GM23338 (cell line): ENCODE measurements at regions not wholly inside any gene's neighbourhood (a gene's known extent, or its start where the extent isn't known, plus 50 kb on each side); places are given as distances from the start of the nearest gene placed in this dataset.

Experiments used
- ATAC-seq: fragments of 200-7000 bp; cut with Tn5 transposase; 3 replicates; pipeline ENCODE4 v1.9.1; 2020
- DNase-seq: peaks from one replicate; pipeline ENCODE4 v3.0.0-alpha.2; 2015; ENCODE audit warnings: low spot score
- H2AFZ ChIP-seq: fragments of 200-600 bp; sonication (generic); 2 replicates; pipeline ENCODE4 v1.8.0; 2016; ENCODE audit warnings: antibody characterized with exemption, mild to moderate bottlenecking, moderate library complexity
- H3F3A ChIP-seq: fragments of 200-600 bp; sonication (generic); replicated peaks from 2 replicates; pipeline ENCODE4 v1.8.0; 2017; ENCODE audit warnings: antibody characterized with exemption, mixed run types, low read depth
- H3K27ac ChIP-seq: fragments of 200-600 bp; sonication (generic); 2 replicates; pipeline ENCODE4 v1.6.1; 2016; ENCODE audit warnings: low read depth
- H3K27me3 ChIP-seq: fragments of 200-600 bp; sonication (generic); 2 replicates; pipeline ENCODE4 v1.8.0; 2016; ENCODE audit warnings: mild to moderate bottlenecking, mixed run types, moderate library complexity; ENCODE audit not compliant: insufficient read depth
- H3K36me3 ChIP-seq: fragments of 200-600 bp; sonication (generic); 2 replicates; pipeline ENCODE4 v1.8.0; 2016; ENCODE audit warnings: mild to moderate bottlenecking; ENCODE audit not compliant: insufficient read depth
- H3K4me1 ChIP-seq: fragments of 200-600 bp; sonication (generic); 2 replicates; pipeline ENCODE4 v1.8.0; 2016; ENCODE audit warnings: mild to moderate bottlenecking, moderate library complexity; ENCODE audit not compliant: insufficient read depth
- H3K4me2 ChIP-seq: fragments of 200-600 bp; sonication (generic); 2 replicates; pipeline ENCODE4 v1.7.1; 2017; ENCODE audit warnings: mixed run types
- H3K4me3 ChIP-seq: fragments of 200-600 bp; sonication (generic); 2 replicates; pipeline ENCODE4 v1.6.1; 2016; ENCODE audit warnings: mixed run types
- H3K79me2 ChIP-seq: fragments of 200-600 bp; sonication (generic); replicated peaks from 2 replicates; pipeline ENCODE4 v1.8.0; 2017; ENCODE audit warnings: mild to moderate bottlenecking; ENCODE audit not compliant: insufficient read depth
- H3K9me2 ChIP-seq: fragments of 200-600 bp; sonication (generic); 2 replicates; pipeline ENCODE4 v1.8.0; 2017; ENCODE audit not compliant: insufficient read depth
- H4K20me1 ChIP-seq: fragments of 200-600 bp; sonication (generic); replicated peaks from 2 replicates; pipeline ENCODE4 v1.8.0; 2017; ENCODE audit warnings: mild to moderate bottlenecking; ENCODE audit not compliant: insufficient read depth
- H3K27ac Mint-ChIP-seq: 2 replicates; pipeline ENCODE4 v1.8.0; 2020; ENCODE audit warnings: inconsistent platforms, mild to moderate bottlenecking, moderate library complexity, mixed read lengths
- H3K27me3 Mint-ChIP-seq: 3 replicates; pipeline ENCODE4 v1.8.0; 2022; ENCODE audit warnings: low read depth, mild to moderate bottlenecking, moderate library complexity, mixed read lengths, inconsistent platforms; ENCODE audit not compliant: insufficient read depth, poor library complexity
- H3K36me3 Mint-ChIP-seq: 3 replicates; pipeline ENCODE4 v1.8.0; 2021; ENCODE audit warnings: low read depth, mild to moderate bottlenecking, inconsistent platforms, moderate library complexity, mixed read lengths
- H3K4me1 Mint-ChIP-seq: 3 replicates; pipeline ENCODE4 v1.8.0; 2020; ENCODE audit warnings: mild to moderate bottlenecking, inconsistent platforms, mixed read lengths
- H3K4me3 Mint-ChIP-seq: 3 replicates; pipeline ENCODE4 v1.8.0; 2021; ENCODE audit warnings: moderate library complexity, mild to moderate bottlenecking, inconsistent platforms, mixed read lengths
- H3K9me3 Mint-ChIP-seq: 3 replicates; pipeline ENCODE4 v1.8.0; 2020; ENCODE audit warnings: moderate library complexity, mild to moderate bottlenecking, inconsistent platforms, mixed read lengths
- CREB1 ChIP-seq: fragments of 250-450 bp; sonication (Bioruptor Pico); IDR thresholded peaks from 2 replicates; pipeline ENCODE4 v1.5.0; 2020; ENCODE audit warnings: low read depth, mild to moderate bottlenecking, moderate library complexity
- EZH2 ChIP-seq: fragments of 200-600 bp; sonication (generic); IDR thresholded peaks from one replicate; pipeline ENCODE4 v1.8.0; 2017; ENCODE audit warnings: antibody characterized with exemption, mild to moderate bottlenecking, low read depth; ENCODE audit not compliant: unreplicated experiment
- JUNB ChIP-seq: IDR thresholded peaks from one replicate; pipeline ENCODE4 v1.6.1; 2016; ENCODE audit warnings: antibody characterized with exemption; ENCODE audit not compliant: unreplicated experiment
- NANOG ChIP-seq: IDR thresholded peaks from 2 replicates; pipeline ENCODE4 v1.6.1; 2016; ENCODE audit warnings: antibody characterized with exemption, borderline replicate concordance
- POLR2AphosphoS5 ChIP-seq: IDR thresholded peaks from 2 replicates; pipeline ENCODE4 v1.6.1; 2016; ENCODE audit warnings: antibody characterized with exemption, low read depth
- STAT1 ChIP-seq: IDR thresholded peaks from one replicate; pipeline ENCODE4 v1.6.1; 2016; ENCODE audit warnings: antibody characterized with exemption; ENCODE audit not compliant: unreplicated experiment
- ZNF331 ChIP-seq: fragments of 250-450 bp; sonication (Bioruptor Pico); IDR thresholded peaks from 2 replicates; pipeline ENCODE4 v1.5.0; 2020; ENCODE audit warnings: low read depth, mild to moderate bottlenecking, moderate library complexity
- TF ChIP-seq, protein P1 (sequence below): IDR thresholded peaks from one replicate; pipeline ENCODE4 v1.6.1; 2018; ENCODE audit warnings: antibody characterized with exemption; ENCODE audit not compliant: unreplicated experiment
- TF ChIP-seq, protein P2 (sequence below), 2 experiments: fragments of 200-600 bp in 1 of 2; sonication (generic) in 1 of 2; conservative IDR thresholded peaks; 2 replicates each; pipeline versions ENCODE4 v1.5.1 to v1.6.1; 2016 to 2017; ENCODE audit warnings: antibody characterized with exemption in 2 of 2, low read depth in 2 of 2, mild to moderate bottlenecking in 2 of 2, moderate library complexity in 1 of 2
- TF ChIP-seq, protein P3 (sequence below): IDR thresholded peaks from 2 replicates; pipeline ENCODE4 v1.6.1; 2016; ENCODE audit warnings: antibody characterized with exemption
- TF ChIP-seq, protein P4 (sequence below): fragments of 250-450 bp; sonication (Bioruptor Pico); IDR thresholded peaks from 2 replicates; pipeline ENCODE4 v1.5.0; 2020; ENCODE audit warnings: mild to moderate bottlenecking, moderate library complexity

DNA sequence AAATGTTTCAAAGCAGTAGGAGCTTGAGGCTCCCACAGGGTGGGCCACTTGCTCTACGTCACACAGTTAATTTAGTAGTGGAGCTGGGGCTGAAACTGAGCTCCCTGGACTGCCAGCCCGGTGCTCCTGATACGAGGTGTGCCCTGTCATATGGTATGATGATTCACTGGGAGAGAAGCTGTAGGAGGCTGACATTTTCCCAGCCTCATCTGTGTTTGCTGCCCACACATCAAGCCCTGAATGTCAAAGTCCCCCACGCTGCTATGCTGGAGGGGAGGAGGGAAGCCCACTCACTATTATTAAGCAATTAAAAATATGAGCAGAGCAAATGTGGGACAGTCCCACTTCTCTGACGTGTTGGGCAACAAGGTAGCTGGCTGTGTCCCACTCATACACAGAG, 81.2 kb upstream of the SORCS3 start:
- H3K9me2 ChIP-seq = peaks cover 14% of the 10 kb centered on the region; the same call in 1 of the 2 replicates
- no peak for DNase-seq
- no peaks in the 10 kb centered on the region for H3K36me3 ChIP-seq
- no peak overlapping the region for H3K27ac ChIP-seq
- Mint-ChIP-seq H3K36me3 (no peaks in the 10 kb centered on the region), H3K9me3 (no peaks in the 10 kb centered on the region), H3K27ac (no peak overlapping the region), H3K4me1 (peaks cover 5% of the 10 kb centered on the region; the same call in 1 of the 3 replicates), H3K27me3 (peaks cover 3% of the 10 kb centered on the region), H3K4me3 (no peak overlapping the region)
- no peaks in the 10 kb centered on the region for H3F3A ChIP-seq
- H3K4me2 ChIP-seq = no peak overlapping the region
- no peaks in the 10 kb centered on the region for H4K20me1 ChIP-seq
- H3K79me2 ChIP-seq = no peaks in the 10 kb centered on the region
- H3K4me3 ChIP-seq = no peak overlapping the region
- no peak for TF ChIP-seq CREB1 (CRISPR knock-in tag)
- TF ChIP-seq, protein P1, sequence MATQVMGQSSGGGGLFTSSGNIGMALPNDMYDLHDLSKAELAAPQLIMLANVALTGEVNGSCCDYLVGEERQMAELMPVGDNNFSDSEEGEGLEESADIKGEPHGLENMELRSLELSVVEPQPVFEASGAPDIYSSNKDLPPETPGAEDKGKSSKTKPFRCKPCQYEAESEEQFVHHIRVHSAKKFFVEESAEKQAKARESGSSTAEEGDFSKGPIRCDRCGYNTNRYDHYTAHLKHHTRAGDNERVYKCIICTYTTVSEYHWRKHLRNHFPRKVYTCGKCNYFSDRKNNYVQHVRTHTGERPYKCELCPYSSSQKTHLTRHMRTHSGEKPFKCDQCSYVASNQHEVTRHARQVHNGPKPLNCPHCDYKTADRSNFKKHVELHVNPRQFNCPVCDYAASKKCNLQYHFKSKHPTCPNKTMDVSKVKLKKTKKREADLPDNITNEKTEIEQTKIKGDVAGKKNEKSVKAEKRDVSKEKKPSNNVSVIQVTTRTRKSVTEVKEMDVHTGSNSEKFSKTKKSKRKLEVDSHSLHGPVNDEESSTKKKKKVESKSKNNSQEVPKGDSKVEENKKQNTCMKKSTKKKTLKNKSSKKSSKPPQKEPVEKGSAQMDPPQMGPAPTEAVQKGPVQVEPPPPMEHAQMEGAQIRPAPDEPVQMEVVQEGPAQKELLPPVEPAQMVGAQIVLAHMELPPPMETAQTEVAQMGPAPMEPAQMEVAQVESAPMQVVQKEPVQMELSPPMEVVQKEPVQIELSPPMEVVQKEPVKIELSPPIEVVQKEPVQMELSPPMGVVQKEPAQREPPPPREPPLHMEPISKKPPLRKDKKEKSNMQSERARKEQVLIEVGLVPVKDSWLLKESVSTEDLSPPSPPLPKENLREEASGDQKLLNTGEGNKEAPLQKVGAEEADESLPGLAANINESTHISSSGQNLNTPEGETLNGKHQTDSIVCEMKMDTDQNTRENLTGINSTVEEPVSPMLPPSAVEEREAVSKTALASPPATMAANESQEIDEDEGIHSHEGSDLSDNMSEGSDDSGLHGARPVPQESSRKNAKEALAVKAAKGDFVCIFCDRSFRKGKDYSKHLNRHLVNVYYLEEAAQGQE = no peak
- TF ChIP-seq EZH2 = no peak
- TF ChIP-seq, protein P2, sequence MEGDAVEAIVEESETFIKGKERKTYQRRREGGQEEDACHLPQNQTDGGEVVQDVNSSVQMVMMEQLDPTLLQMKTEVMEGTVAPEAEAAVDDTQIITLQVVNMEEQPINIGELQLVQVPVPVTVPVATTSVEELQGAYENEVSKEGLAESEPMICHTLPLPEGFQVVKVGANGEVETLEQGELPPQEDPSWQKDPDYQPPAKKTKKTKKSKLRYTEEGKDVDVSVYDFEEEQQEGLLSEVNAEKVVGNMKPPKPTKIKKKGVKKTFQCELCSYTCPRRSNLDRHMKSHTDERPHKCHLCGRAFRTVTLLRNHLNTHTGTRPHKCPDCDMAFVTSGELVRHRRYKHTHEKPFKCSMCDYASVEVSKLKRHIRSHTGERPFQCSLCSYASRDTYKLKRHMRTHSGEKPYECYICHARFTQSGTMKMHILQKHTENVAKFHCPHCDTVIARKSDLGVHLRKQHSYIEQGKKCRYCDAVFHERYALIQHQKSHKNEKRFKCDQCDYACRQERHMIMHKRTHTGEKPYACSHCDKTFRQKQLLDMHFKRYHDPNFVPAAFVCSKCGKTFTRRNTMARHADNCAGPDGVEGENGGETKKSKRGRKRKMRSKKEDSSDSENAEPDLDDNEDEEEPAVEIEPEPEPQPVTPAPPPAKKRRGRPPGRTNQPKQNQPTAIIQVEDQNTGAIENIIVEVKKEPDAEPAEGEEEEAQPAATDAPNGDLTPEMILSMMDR (conservative IDR thresholded peaks at IDR 0.05; ENCODE audit: low read depth in 2 of 2) = no peak
- TF ChIP-seq NANOG = no peak
- TF ChIP-seq STAT1 = no peak
- TF ChIP-seq JUNB = no peak
- TF ChIP-seq, protein P3, sequence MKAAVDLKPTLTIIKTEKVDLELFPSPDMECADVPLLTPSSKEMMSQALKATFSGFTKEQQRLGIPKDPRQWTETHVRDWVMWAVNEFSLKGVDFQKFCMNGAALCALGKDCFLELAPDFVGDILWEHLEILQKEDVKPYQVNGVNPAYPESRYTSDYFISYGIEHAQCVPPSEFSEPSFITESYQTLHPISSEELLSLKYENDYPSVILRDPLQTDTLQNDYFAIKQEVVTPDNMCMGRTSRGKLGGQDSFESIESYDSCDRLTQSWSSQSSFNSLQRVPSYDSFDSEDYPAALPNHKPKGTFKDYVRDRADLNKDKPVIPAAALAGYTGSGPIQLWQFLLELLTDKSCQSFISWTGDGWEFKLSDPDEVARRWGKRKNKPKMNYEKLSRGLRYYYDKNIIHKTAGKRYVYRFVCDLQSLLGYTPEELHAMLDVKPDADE = no peak
- TF ChIP-seq POLR2AphosphoS5 = no peak
- TF ChIP-seq ZNF331 (CRISPR knock-in tag) = no peak
- TF ChIP-seq, protein P4, sequence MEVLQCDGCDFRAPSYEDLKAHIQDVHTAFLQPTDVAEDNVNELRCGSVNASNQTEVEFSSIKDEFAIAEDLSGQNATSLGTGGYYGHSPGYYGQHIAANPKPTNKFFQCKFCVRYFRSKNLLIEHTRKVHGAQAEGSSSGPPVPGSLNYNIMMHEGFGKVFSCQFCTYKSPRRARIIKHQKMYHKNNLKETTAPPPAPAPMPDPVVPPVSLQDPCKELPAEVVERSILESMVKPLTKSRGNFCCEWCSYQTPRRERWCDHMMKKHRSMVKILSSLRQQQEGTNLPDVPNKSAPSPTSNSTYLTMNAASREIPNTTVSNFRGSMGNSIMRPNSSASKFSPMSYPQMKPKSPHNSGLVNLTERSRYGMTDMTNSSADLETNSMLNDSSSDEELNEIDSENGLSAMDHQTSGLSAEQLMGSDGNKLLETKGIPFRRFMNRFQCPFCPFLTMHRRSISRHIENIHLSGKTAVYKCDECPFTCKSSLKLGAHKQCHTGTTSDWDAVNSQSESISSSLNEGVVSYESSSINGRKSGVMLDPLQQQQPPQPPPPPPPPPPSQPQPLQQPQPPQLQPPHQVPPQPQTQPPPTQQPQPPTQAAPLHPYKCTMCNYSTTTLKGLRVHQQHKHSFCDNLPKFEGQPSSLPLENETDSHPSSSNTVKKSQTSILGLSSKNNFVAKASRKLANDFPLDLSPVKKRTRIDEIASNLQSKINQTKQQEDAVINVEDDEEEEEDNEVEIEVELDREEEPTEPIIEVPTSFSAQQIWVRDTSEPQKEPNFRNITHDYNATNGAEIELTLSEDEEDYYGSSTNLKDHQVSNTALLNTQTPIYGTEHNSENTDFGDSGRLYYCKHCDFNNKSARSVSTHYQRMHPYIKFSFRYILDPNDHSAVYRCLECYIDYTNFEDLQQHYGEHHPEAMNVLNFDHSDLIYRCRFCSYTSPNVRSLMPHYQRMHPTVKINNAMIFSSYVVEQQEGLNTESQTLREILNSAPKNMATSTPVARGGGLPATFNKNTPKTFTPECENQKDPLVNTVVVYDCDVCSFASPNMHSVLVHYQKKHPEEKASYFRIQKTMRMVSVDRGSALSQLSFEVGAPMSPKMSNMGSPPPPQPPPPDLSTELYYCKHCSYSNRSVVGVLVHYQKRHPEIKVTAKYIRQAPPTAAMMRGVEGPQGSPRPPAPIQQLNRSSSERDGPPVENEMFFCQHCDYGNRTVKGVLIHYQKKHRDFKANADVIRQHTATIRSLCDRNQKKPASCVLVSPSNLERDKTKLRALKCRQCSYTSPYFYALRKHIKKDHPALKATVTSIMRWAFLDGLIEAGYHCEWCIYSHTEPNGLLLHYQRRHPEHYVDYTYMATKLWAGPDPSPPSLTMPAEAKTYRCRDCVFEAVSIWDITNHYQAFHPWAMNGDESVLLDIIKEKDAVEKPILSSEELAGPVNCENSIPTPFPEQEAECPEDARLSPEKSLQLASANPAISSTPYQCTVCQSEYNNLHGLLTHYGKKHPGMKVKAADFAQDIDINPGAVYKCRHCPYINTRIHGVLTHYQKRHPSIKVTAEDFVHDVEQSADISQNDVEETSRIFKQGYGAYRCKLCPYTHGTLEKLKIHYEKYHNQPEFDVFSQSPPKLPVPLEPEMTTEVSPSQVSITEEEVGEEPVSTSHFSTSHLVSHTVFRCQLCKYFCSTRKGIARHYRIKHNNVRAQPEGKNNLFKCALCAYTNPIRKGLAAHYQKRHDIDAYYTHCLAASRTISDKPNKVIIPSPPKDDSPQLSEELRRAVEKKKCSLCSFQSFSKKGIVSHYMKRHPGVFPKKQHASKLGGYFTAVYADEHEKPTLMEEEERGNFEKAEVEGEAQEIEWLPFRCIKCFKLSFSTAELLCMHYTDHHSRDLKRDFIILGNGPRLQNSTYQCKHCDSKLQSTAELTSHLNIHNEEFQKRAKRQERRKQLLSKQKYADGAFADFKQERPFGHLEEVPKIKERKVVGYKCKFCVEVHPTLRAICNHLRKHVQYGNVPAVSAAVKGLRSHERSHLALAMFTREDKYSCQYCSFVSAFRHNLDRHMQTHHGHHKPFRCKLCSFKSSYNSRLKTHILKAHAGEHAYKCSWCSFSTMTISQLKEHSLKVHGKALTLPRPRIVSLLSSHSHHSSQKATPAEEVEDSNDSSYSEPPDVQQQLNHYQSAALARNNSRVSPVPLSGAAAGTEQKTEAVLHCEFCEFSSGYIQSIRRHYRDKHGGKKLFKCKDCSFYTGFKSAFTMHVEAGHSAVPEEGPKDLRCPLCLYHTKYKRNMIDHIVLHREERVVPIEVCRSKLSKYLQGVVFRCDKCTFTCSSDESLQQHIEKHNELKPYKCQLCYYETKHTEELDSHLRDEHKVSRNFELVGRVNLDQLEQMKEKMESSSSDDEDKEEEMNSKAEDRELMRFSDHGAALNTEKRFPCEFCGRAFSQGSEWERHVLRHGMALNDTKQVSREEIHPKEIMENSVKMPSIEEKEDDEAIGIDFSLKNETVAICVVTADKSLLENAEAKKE (CRISPR knock-in tag) = no peak
- H3K27me3 ChIP-seq = no peaks in the 10 kb centered on the region
- H3K4me1 ChIP-seq = no peaks in the 10 kb centered on the region
- H2AFZ ChIP-seq = no peak overlapping the region
- no peak for ATAC-seq
